Muscle of leg (tissue), 3 donors: ENCODE measurements at regions not wholly inside any gene's neighbourhood (a gene's known extent, or its start where the extent isn't known, plus 50 kb on each side); places are given as distances from the start of the nearest gene placed in this dataset.

Experiments
- DNase-seq: peaks from one replicate; pipeline ENCODE4 v3.0.0; 2013
- H3K27ac ChIP-seq: one replicate; pipeline ENCODE4 v1.5.1; 2013; ENCODE audit warnings: mild to moderate bottlenecking, low read length, control low read depth
- H3K27me3 ChIP-seq: one replicate; pipeline ENCODE4 v1.6.1; 2013; ENCODE audit warnings: low read length; ENCODE audit not compliant: control insufficient read depth, insufficient read depth
- H3K36me3 ChIP-seq: one replicate; pipeline ENCODE4 v1.6.1; 2013; ENCODE audit warnings: low read length; ENCODE audit not compliant: control insufficient read depth, insufficient read depth
- H3K4me1 ChIP-seq: one replicate; pipeline ENCODE4 v1.6.1; 2013; ENCODE audit warnings: low read length; ENCODE audit not compliant: control insufficient read depth, insufficient read depth
- H3K4me3 ChIP-seq: one replicate; pipeline ENCODE4 v1.5.1; 2013; ENCODE audit warnings: low read length, control low read depth
- H3K9me3 ChIP-seq: replicated peaks from 2 replicates; pipeline ENCODE4 v1.6.1; 2013; ENCODE audit warnings: low read depth, low read length; ENCODE audit not compliant: control insufficient read depth
- WGBS: methylation state at CpG from one replicate; pipeline ENCODE4 v1.1.5; 2013; ENCODE audit warnings: missing lambda C conversion rate; ENCODE audit not compliant: insufficient coverage; 5-methylcytosine and 5-hydroxymethylcytosine counted together

DNA sequence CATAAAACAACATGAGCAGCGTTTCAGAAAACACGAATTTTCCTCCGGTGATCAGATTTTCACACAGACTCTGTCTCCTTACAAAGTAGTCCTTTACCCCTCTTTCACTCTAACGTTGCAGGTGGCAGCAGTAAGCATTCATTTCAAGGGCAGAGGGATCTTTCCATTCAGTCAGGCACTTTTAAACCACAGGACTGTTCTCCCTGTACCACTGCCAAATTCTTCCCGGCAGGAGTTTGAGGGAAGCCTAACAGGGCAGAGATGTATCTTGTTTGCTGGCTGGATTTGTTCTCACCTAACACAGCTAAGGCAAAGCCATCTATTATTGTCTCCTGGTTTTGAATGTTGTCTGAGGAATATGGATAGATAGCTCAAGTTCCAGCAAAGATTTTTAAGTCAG lies 1187.3 kb upstream of the SEL1L start:
- peak; percentile 48 for DNase-seq
- peak overlapping the region; percentile 8 for H3K27ac ChIP-seq
- H3K27me3 ChIP-seq = no peaks in the 10 kb centered on the region
- no peaks in the 10 kb centered on the region for H3K36me3 ChIP-seq
- WGBS = 41% methylated on average over 4 of the region's 5 CpGs
- peaks cover 2% of the 10 kb centered on the region for H3K4me1 ChIP-seq
- no peaks in the 10 kb centered on the region for H3K9me3 ChIP-seq
- no peak overlapping the region for H3K4me3 ChIP-seq

DNA sequence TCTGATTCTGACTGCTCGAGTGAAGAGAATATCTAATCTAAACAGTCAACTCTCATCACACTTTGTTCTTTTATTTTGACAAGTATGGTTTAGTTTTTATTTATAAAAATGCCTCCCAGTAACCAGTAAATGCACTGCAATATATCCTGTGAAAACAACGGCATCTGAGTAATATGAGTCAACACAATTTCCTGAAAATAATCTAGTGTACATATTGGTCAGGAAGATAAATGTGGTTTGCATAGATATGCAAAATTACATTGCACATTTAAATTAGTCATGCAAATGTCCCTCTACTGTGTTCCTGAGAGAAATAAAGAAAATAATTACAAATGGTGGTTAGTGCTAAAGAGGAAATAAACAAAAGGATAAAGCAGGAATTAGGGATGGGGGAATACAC lies 1190.7 kb upstream of the SEL1L start:
- H3K36me3 ChIP-seq = no peaks in the 10 kb centered on the region
- peaks cover 2% of the 10 kb centered on the region for H3K4me1 ChIP-seq
- H3K4me3 ChIP-seq = no peak overlapping the region
- H3K27me3 ChIP-seq = no peaks in the 10 kb centered on the region
- WGBS = no CpG with 5 or more reads among the region's 2 CpGs
- DNase-seq = no peak
- no peaks in the 10 kb centered on the region for H3K9me3 ChIP-seq
- H3K27ac ChIP-seq = no peak overlapping the region

DNA sequence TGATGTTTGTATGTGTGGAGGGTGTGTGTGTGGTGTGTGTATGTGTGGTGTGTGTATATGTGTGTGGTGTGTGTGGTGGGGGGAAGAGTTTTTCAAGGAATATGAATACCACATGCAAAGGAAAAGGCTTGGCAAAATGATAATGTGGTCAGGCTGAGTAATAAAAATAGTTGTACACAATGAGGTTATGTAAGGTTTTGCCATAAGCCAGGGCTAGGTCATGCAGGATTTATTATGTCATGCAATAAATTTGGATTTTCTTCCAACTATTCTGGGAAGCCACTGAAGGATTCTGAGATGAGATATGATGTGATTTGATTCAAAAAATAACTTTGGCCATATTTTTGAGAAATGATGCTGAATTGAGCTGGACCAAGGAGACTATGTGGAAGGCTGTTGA lies 1191.6 kb upstream of the SEL1L start:
- peaks cover 2% of the 10 kb centered on the region for H3K4me1 ChIP-seq
- DNase-seq = peak; percentile 84
- no peak overlapping the region for H3K27ac ChIP-seq
- H3K9me3 ChIP-seq = no peaks in the 10 kb centered on the region
- H3K27me3 ChIP-seq = no peaks in the 10 kb centered on the region
- no peak overlapping the region for H3K4me3 ChIP-seq
- H3K36me3 ChIP-seq = no peaks in the 10 kb centered on the region

DNA sequence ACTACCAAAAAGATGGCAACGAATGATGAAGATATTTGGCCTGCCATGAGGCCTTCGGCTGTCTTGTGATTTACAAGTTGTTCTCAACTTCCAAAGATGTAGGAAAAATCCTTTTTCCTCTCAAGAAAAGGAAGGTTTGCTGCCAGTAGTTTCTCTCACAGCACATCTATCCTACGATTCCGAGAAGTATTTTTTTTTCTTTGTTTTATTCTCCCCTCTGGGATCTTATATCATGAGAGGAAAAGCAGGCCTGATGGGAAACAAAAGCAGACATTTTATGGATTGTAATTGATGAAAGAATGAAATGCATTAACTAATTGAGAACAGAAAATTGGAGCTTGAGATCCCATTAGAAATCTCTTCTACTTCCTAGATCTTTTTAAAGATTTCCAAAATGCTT lies 1197.9 kb upstream of the SEL1L start:
- peak; percentile 80 for DNase-seq
- no peak overlapping the region for H3K4me3 ChIP-seq
- no peaks in the 10 kb centered on the region for H3K27me3 ChIP-seq
- no peaks in the 10 kb centered on the region for H3K9me3 ChIP-seq
- 40% methylated on average over 1 of the region's 4 CpGs for WGBS
- H3K27ac ChIP-seq = no peak overlapping the region
- no peaks in the 10 kb centered on the region for H3K36me3 ChIP-seq
- no peaks in the 10 kb centered on the region for H3K4me1 ChIP-seq

DNA sequence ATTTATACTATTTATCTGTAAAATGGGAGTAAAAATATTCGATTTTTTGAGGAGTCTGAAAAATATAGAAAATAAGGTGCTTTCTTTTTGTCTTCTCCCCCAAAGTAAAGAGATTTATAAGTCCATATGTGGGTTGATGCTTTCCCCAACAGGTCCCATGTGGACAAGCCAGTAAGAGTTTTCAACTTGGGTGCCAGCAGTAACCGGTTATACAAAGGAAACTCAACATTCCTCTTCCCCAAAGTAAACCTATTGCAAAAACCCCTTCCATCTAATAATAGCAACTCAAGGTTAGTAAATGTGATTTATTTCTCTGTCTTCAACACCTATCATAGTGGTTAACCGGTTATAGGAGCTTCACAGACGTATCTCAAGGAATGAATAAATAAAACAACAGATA lies 1206.9 kb upstream of the SEL1L start:
- no peak for DNase-seq
- H3K9me3 ChIP-seq = no peaks in the 10 kb centered on the region
- no peak overlapping the region for H3K27ac ChIP-seq

DNA sequence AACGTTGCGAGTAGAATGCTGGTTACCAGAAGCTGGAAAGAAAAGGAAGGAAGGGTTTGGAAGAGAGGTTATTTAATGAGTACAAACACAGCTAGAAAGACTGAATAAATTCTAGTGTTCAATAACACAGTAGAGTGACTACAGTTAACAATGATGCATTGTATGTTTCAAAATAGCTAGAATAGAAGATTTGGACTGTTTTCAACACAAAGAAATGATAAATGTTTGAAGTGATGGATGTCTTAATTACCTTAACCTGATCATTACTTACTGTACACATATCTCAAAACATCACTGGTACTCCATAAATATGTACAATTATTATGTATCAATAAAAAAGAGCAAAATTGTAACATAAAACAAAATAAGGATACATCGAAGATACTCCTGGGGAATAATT lies 1221.8 kb upstream of the SEL1L start:
- no peaks in the 10 kb centered on the region for H3K36me3 ChIP-seq
- DNase-seq = no peak
- no peaks in the 10 kb centered on the region for H3K9me3 ChIP-seq
- H3K4me1 ChIP-seq = no peaks in the 10 kb centered on the region
- H3K27me3 ChIP-seq = no peaks in the 10 kb centered on the region
- H3K27ac ChIP-seq = no peak overlapping the region
- no CpG with 5 or more reads among the region's 3 CpGs for WGBS
- H3K4me3 ChIP-seq = no peak overlapping the region

More for the DNA sequence above, 1206.9 kb upstream of the SEL1L start:
- no peaks in the 10 kb centered on the region for H3K36me3 ChIP-seq
- no CpG with 5 or more reads among the region's 4 CpGs for WGBS
- no peaks in the 10 kb centered on the region for H3K4me1 ChIP-seq
- no peak overlapping the region for H3K4me3 ChIP-seq
- H3K27me3 ChIP-seq = no peaks in the 10 kb centered on the region

DNA sequence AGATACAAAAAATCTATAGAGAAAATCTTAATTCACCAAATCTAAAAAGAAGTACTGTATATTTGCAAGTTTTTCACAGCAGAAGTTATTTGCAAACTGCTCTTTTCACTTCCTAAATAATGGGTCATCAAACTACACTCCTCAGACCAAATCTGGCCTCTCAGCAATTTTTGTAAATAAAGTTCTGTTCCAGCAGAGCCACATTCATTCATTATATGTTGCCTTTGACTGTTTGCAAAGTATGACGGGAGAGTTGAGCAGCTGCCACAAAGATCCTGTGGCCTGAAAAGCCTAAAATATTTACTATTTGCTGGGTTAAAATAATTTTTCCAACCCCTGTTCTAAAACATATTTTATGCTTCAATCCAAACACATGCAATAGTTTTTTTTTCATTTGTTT lies 1222.3 kb upstream of the SEL1L start:
- Histone ChIP-seq H3K9me3 (no peaks in the 10 kb centered on the region), H3K4me3 (no peak overlapping the region), H3K27ac (no peak overlapping the region), H3K4me1 (no peaks in the 10 kb centered on the region), H3K36me3 (no peaks in the 10 kb centered on the region), H3K27me3 (no peaks in the 10 kb centered on the region)
- no CpG with 5 or more reads among the region's 1 CpG for WGBS
- DNase-seq = peak; percentile 88

DNA sequence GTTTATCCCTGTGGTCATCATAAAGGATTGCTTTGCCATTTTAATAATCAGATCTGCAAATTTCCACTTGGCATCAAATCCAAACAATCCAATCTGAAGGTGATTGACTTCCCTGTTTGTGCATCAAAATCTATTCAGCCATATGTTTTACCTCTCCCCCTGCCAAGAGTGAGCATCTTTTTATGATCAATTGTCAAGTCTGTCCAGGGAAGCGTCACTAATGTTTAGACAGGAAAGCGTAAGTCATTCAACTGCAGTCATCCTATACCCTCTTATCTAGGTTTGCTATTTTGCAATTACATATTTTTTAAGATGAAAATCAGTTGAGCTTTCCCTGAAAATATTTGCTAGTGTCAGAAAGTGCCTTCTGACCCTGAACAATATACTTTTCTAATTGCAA lies 1224.1 kb upstream of the SEL1L start:
- Histone ChIP-seq H3K27me3 (no peaks in the 10 kb centered on the region), H3K36me3 (no peaks in the 10 kb centered on the region), H3K27ac (no peak overlapping the region), H3K9me3 (no peaks in the 10 kb centered on the region), H3K4me1 (no peaks in the 10 kb centered on the region), H3K4me3 (no peak overlapping the region)
- no peak for DNase-seq
- WGBS = no CpG with 5 or more reads among the region's 2 CpGs

DNA sequence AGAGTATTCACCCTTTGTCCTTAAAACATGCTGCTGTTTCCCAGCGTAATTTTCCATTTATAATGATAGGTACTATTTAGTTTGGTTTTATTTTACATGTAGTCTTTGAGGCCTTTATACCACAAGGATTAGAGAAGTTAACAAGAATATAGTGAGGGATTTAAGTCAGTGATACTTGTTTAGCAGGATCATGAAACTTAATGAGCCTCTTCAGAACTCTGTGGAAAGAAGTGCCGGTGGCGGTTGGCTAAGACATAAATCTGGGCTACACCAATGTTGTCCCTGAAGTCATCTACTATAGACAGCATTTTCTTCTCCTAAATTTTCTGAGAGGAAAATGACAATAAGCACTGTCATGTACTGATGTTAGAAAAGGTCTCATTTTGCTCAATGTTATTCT lies 1226.0 kb upstream of the SEL1L start:
- no peaks in the 10 kb centered on the region for H3K4me1 ChIP-seq
- WGBS = no CpG with 5 or more reads among the region's 3 CpGs
- H3K36me3 ChIP-seq = no peaks in the 10 kb centered on the region
- H3K9me3 ChIP-seq = no peaks in the 10 kb centered on the region
- no peak for DNase-seq
- no peak overlapping the region for H3K27ac ChIP-seq
- H3K27me3 ChIP-seq = no peaks in the 10 kb centered on the region
- no peak overlapping the region for H3K4me3 ChIP-seq

DNA sequence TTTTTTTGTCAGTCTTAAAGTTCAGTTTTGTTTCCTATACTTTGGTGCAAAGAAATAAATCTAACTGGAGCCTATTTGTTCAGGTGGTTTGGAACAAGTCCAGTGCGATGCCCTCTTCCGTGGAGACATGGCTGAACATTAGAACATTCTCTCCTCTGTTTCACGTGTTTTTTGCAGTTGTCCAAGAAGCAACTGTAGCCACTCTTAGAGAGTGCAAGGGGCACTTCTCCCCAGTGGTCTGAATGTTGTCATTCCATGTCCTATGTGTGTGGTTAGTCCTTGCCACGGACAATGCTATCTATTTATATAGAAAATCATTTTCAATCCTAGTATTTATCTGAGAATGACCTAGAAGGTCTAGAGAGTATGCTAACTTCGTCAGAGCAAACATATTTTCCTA lies 1232.5 kb upstream of the SEL1L start:
- no peak for DNase-seq
- WGBS = 93% methylated on average over 3 of the region's 5 CpGs
- no peaks in the 10 kb centered on the region for H3K27me3 ChIP-seq
- H3K4me1 ChIP-seq = no peaks in the 10 kb centered on the region
- no peak overlapping the region for H3K27ac ChIP-seq
- H3K9me3 ChIP-seq = no peaks in the 10 kb centered on the region
- H3K36me3 ChIP-seq = no peaks in the 10 kb centered on the region
- H3K4me3 ChIP-seq = no peak overlapping the region

DNA sequence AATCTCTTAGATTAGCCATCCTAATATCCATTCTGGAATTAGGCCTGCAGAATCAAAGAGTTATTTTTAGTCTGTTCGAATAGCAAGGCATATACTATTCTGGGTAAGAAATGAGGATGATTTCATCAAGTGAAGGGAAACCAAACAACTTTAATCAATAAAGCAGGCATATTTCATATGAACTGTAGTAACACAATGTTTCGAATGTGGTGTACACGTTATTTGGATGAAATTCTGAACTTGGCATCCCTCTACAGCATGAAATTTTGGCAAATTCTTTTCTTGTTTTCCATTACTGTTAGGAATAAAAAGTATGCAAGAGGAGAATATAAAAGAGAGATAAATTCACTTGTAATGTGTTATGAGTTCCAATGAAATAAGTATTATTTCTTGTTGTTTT lies 1233.3 kb upstream of the SEL1L start:
- H3K4me1 ChIP-seq = no peaks in the 10 kb centered on the region
- no peak overlapping the region for H3K4me3 ChIP-seq
- H3K9me3 ChIP-seq = no peaks in the 10 kb centered on the region
- DNase-seq = peak; percentile 81
- H3K27me3 ChIP-seq = no peaks in the 10 kb centered on the region
- WGBS = no CpG with 5 or more reads among the region's 3 CpGs
- no peaks in the 10 kb centered on the region for H3K36me3 ChIP-seq
- H3K27ac ChIP-seq = no peak overlapping the region
